H9 (cell line): ENCODE measurements at regions not wholly inside any gene's neighbourhood (a gene's known extent, or its start where the extent isn't known, plus 50 kb on each side); places are given as distances from the start of the nearest gene placed in this dataset.

Source experiments
- DNase-seq: peaks from one replicate; pipeline ENCODE4 v3.0.0-alpha.2; 2017
- H2AFZ ChIP-seq: one replicate; pipeline ENCODE4 v1.6.1; 2013; ENCODE audit warnings: mild to moderate bottlenecking, low read length, control low read depth, moderate library complexity
- H2AK5ac ChIP-seq: 2 replicates; pipeline ENCODE4 v1.6.1; 2013; ENCODE audit warnings: low read length, control low read depth, mixed read lengths; ENCODE audit not compliant: insufficient read length
- H2BK120ac ChIP-seq: one replicate; pipeline ENCODE4 v1.6.1; 2013; ENCODE audit warnings: low read depth, mild to moderate bottlenecking, low read length, control low read depth, inconsistent platforms; ENCODE audit not compliant: poor library complexity, severe bottlenecking
- H2BK12ac ChIP-seq: 2 replicates; pipeline ENCODE4 v1.6.1; 2013; ENCODE audit warnings: low read length, control low read depth, mixed read lengths, low read depth; ENCODE audit not compliant: insufficient read length
- H2BK15ac ChIP-seq: 2 replicates; pipeline ENCODE4 v1.6.1; 2013; ENCODE audit warnings: low read depth, low read length, control low read depth
- H2BK20ac ChIP-seq: one replicate; pipeline ENCODE4 v1.6.1; 2013; ENCODE audit warnings: low read depth, mild to moderate bottlenecking, low read length, control low read depth, inconsistent platforms; ENCODE audit not compliant: poor library complexity, severe bottlenecking
- H2BK5ac ChIP-seq: 2 replicates; pipeline ENCODE4 v1.6.1; 2013; ENCODE audit warnings: low read length, control low read depth, mixed read lengths; ENCODE audit not compliant: insufficient read length
- H3K14ac ChIP-seq: 2 replicates; pipeline ENCODE4 v1.6.1; 2013; ENCODE audit warnings: low read length, control low read depth; ENCODE audit not compliant: insufficient read depth
- H3K18ac ChIP-seq: 2 replicates; pipeline ENCODE4 v1.6.1; 2013; ENCODE audit warnings: low read depth, mild to moderate bottlenecking, mixed read lengths, low read length, control low read depth; ENCODE audit not compliant: insufficient read length
- H3K23ac ChIP-seq: 2 replicates; pipeline ENCODE4 v1.6.1; 2013; ENCODE audit warnings: low read length, control low read depth, mixed read lengths, low read depth; ENCODE audit not compliant: insufficient read length
- H3K23me2 ChIP-seq: 2 replicates; pipeline ENCODE4 v1.6.1; 2013; ENCODE audit warnings: low read depth, mild to moderate bottlenecking, mixed read lengths, low read length, control low read depth; ENCODE audit not compliant: insufficient read length, poor library complexity, severe bottlenecking
- H3K27ac ChIP-seq: 2 replicates; pipeline ENCODE4 v1.5.1; 2013; ENCODE audit warnings: low read length, control low read depth, mixed read lengths, low read depth; ENCODE audit not compliant: insufficient read length
- H3K27me3 ChIP-seq: 2 replicates; pipeline ENCODE4 v1.6.1; 2013; ENCODE audit warnings: low read length, control low read depth, inconsistent platforms; ENCODE audit not compliant: insufficient read depth
- H3K4ac ChIP-seq: 2 replicates; pipeline ENCODE4 v1.6.1; 2013; ENCODE audit warnings: low read depth, mild to moderate bottlenecking, control low read depth, inconsistent platforms, low read length, moderate library complexity
- H3K4me1 ChIP-seq: 2 replicates; pipeline ENCODE4 v1.6.1; 2013; ENCODE audit warnings: low read length, control low read depth, inconsistent platforms; ENCODE audit not compliant: insufficient read depth
- H3K4me2 ChIP-seq: 2 replicates; pipeline ENCODE4 v1.6.1; 2013; ENCODE audit warnings: low read length, control low read depth, mixed read lengths; ENCODE audit not compliant: insufficient read length, insufficient read depth
- H3K56ac ChIP-seq: 2 replicates; pipeline ENCODE4 v1.6.1; 2013; ENCODE audit warnings: low read depth, mild to moderate bottlenecking, mixed read lengths, low read length, control low read depth; ENCODE audit not compliant: insufficient read length
- H3K79me1 ChIP-seq: 2 replicates; pipeline ENCODE4 v1.6.1; 2013; ENCODE audit warnings: low read depth, mild to moderate bottlenecking, moderate library complexity, low read length, control low read depth, inconsistent platforms; ENCODE audit not compliant: insufficient read depth, poor library complexity, severe bottlenecking
- H3K79me2 ChIP-seq: 2 replicates; pipeline ENCODE4 v1.6.1; 2013; ENCODE audit warnings: low read length, control low read depth, inconsistent platforms; ENCODE audit not compliant: insufficient read depth
- H3K9ac ChIP-seq: 2 replicates; pipeline ENCODE4 v1.6.1; 2013; ENCODE audit warnings: low read length, control low read depth, mixed read lengths; ENCODE audit not compliant: insufficient read length; ENCODE audit errors: extremely low read depth
- H3K9me3 ChIP-seq: one replicate; pipeline ENCODE4 v1.6.1; 2013; ENCODE audit warnings: low read depth, low read length, inconsistent platforms; ENCODE audit not compliant: control insufficient read depth
- H3T11ph ChIP-seq: one replicate; pipeline ENCODE4 v1.6.1; 2013; ENCODE audit warnings: mild to moderate bottlenecking, low read length, control low read depth, inconsistent platforms
- H4K20me1 ChIP-seq: one replicate; pipeline ENCODE4 v1.6.1; 2013; ENCODE audit not compliant: control insufficient read depth, insufficient read length, insufficient read depth
- H4K5ac ChIP-seq: 2 replicates; pipeline ENCODE4 v1.6.1; 2013; ENCODE audit warnings: low read depth, mild to moderate bottlenecking, mixed read lengths, low read length, control low read depth; ENCODE audit not compliant: insufficient read length
- H4K8ac ChIP-seq: replicated peaks from 2 replicates; pipeline ENCODE4 v1.6.1; 2013; ENCODE audit warnings: low read length, control low read depth, mixed read lengths, low read depth; ENCODE audit not compliant: insufficient read length
- H4K91ac ChIP-seq: 2 replicates; pipeline ENCODE4 v1.6.1; 2013; ENCODE audit warnings: low read depth, mild to moderate bottlenecking, moderate library complexity, mixed read lengths, low read length, control low read depth; ENCODE audit not compliant: insufficient read length
- H3K27ac Mint-ChIP-seq, 3 experiments: 2 replicates in 2 of 3; 3 replicates in 1 of 3; pipeline ENCODE4 v1.8.0; 2020 to 2021; ENCODE audit warnings: mixed read lengths in 3 of 3, mild to moderate bottlenecking in 1 of 3, moderate library complexity in 1 of 3
- H3K27me3 Mint-ChIP-seq: 2 replicates; pipeline ENCODE4 v1.8.0; 2021; ENCODE audit warnings: low read depth, mild to moderate bottlenecking, moderate library complexity, mixed read lengths
- H3K36me3 Mint-ChIP-seq, 3 experiments: 2 replicates in 2 of 3; 3 replicates in 1 of 3; pipeline ENCODE4 v1.8.0; 2020 to 2021; ENCODE audit warnings: low read depth in 3 of 3, mixed read lengths in 3 of 3; ENCODE audit not compliant: insufficient read depth in 1 of 3
- H3K4me1 Mint-ChIP-seq, 2 experiments: 2 replicates each; pipeline ENCODE4 v1.8.0; 2020; ENCODE audit warnings: mixed read lengths in 2 of 2
- H3K4me3 Mint-ChIP-seq, 2 experiments: 2 replicates in 1 of 2; 3 replicates in 1 of 2; pipeline ENCODE4 v1.8.0; 2020 to 2021; ENCODE audit warnings: mild to moderate bottlenecking in 2 of 2, mixed read lengths in 2 of 2, moderate library complexity in 1 of 2
- H3K9me3 Mint-ChIP-seq, 2 experiments: 2 replicates in 1 of 2; 3 replicates in 1 of 2; pipeline ENCODE4 v1.8.0; 2020; ENCODE audit warnings: mild to moderate bottlenecking in 2 of 2, mixed read lengths in 2 of 2, moderate library complexity in 1 of 2
- CTCF ChIP-seq: fragments of 200-600 bp; sonication (generic); conservative IDR thresholded peaks from 3 replicates; pipeline ENCODE4 v1.8.0; 2021; ENCODE audit warnings: antibody characterized with exemption, mild to moderate bottlenecking
- WGBS: extraction: QIAGEN DNeasy Blood & Tissue Kit; methylation state at CpG from one replicate; pipeline ENCODE4 v1.1.7; 2013; ENCODE audit warnings: missing lambda C conversion rate, low lambda C conversion rate, mixed read lengths; ENCODE audit not compliant: insufficient read length; ENCODE audit errors: extremely low coverage; 5-methylcytosine and 5-hydroxymethylcytosine counted together

- no peaks in the 10 kb centered on the region for H3K4me1 ChIP-seq
- Mint-ChIP-seq H3K27ac (no peak overlapping the region), H3K4me3 (no peak overlapping the region), H3K27me3 (no peaks in the 10 kb centered on the region; the same call in 1 of the 2 replicates), H3K4me1 (no peaks in the 10 kb centered on the region), H3K9me3 (peaks cover 2 to 10% of the 10 kb centered on the region in 2 experiments), H3K36me3 (peaks cover 0 to 16% (median 0%) of the 10 kb centered on the region in 3 experiments; a peak in 4 of 7 replicates)
- no peak overlapping the region for H4K8ac ChIP-seq
- no peak overlapping the region for H2BK12ac ChIP-seq
- H3K4ac ChIP-seq: no peak overlapping the region
- no peak overlapping the region for H4K91ac ChIP-seq
- no peaks in the 10 kb centered on the region for H4K20me1 ChIP-seq
- no peak overlapping the region for H3K27ac ChIP-seq
- no peak overlapping the region for H3K9ac ChIP-seq
- H3K23ac ChIP-seq: no peak overlapping the region
- H4K5ac ChIP-seq: no peak overlapping the region
- H2BK15ac ChIP-seq: no peak overlapping the region
- H2BK120ac ChIP-seq: no peak overlapping the region
- no peak overlapping the region for H2AK5ac ChIP-seq
- no peaks in the 10 kb centered on the region for H3K79me2 ChIP-seq
- H3K14ac ChIP-seq: no peak overlapping the region
- H2AFZ ChIP-seq: no peak overlapping the region
- no peaks in the 10 kb centered on the region for H3K23me2 ChIP-seq
- DNase-seq: no peak
- no CpG with 5 or more reads among the region's 7 CpGs for WGBS
- TF ChIP-seq CTCF: no peak
- H2BK20ac ChIP-seq: no peak overlapping the region
- no peak overlapping the region for H3T11ph ChIP-seq
- H3K4me2 ChIP-seq: no peak overlapping the region
- H2BK5ac ChIP-seq: no peak overlapping the region
- no peaks in the 10 kb centered on the region for H3K27me3 ChIP-seq
- H3K56ac ChIP-seq: no peak overlapping the region
- H3K18ac ChIP-seq: no peak overlapping the region
- no peaks in the 10 kb centered on the region for H3K79me1 ChIP-seq
- no peaks in the 10 kb centered on the region for H3K9me3 ChIP-seq
Observed at GRCh38 chr3:75138345-75138744, 523.9 kb upstream of the CNTN3 start.
